GM18505 (cell line): ENCODE measurements at regions not wholly inside any gene's neighbourhood (a gene's known extent, or its start where the extent isn't known, plus 50 kb on each side); places are given as distances from the start of the nearest gene placed in this dataset.

Experiments used
- ATAC-seq: cut with Tn5 transposase; IDR thresholded peaks from one replicate; pipeline ENCODE4 v1.9.1; 2021; ENCODE audit not compliant: unreplicated experiment
- POLR2A ChIP-seq: IDR thresholded peaks from 4 replicates; pipeline ENCODE4 v1.6.1; 2011; ENCODE audit warnings: borderline replicate concordance; ENCODE audit not compliant: insufficient read depth, insufficient read length; ENCODE audit errors: extremely low read depth

- TF ChIP-seq POLR2A: no peak
- ATAC-seq: no peak
These were observed 55.9 kb upstream of the BTG3 start for GRCh38 chr21:17668479-17669140.

GRCh38 chr21:17667256-17667655 is 54.6 kb upstream of the BTG3 start:
- ATAC-seq: no peak
- TF ChIP-seq POLR2A: no peak
